Muscle of arm (tissue), 1 donor: ENCODE measurements at regions not wholly inside any gene's neighbourhood (a gene's known extent, or its start where the extent isn't known, plus 50 kb on each side); places are given as distances from the start of the nearest gene placed in this dataset.
"Not testable (repeated sequence)": the region's sequence is repeated elsewhere in the genome, so short reads cannot be mapped to it uniquely, and the experiment has no call there.

Source experiments
- DNase-seq: peaks from one replicate; pipeline ENCODE4 v3.0.0-alpha.2; 2013

- DNase-seq = no peak
Measured at GRCh38 chr3:20254268-20255117, 68.5 kb upstream of the SGO1 start.

GRCh38 chr3:20250786-20251185 lies 64.8 kb upstream of the SGO1 start:
- DNase-seq = no peak

GRCh38 chr3:20250314-20250713 lies 64.3 kb upstream of the SGO1 start:
- no peak for DNase-seq

- DNase-seq = no peak
Measured at GRCh38 chr3:20246662-20247061, 60.7 kb upstream of the SGO1 start.

- no peak for DNase-seq
Measured at GRCh38 chr3:20245781-20246180, 59.8 kb upstream of the SGO1 start.

GRCh38 chr3:20240154-20240883 lies 54.3 kb upstream of the SGO1 start:
- no peak for DNase-seq

GRCh38 chr3:20238199-20238598 lies 52.2 kb upstream of the SGO1 start:
- not testable (repeated sequence) for DNase-seq

- no peak for DNase-seq
Measured at GRCh38 chr3:20236603-20237002, 50.6 kb upstream of the SGO1 start.
